ENCODE measurements at regions not wholly inside any gene's neighbourhood (a gene's known extent, or its start where the extent isn't known, plus 50 kb on each side); places are given as distances from the start of the nearest gene placed in this dataset.

DNA sequence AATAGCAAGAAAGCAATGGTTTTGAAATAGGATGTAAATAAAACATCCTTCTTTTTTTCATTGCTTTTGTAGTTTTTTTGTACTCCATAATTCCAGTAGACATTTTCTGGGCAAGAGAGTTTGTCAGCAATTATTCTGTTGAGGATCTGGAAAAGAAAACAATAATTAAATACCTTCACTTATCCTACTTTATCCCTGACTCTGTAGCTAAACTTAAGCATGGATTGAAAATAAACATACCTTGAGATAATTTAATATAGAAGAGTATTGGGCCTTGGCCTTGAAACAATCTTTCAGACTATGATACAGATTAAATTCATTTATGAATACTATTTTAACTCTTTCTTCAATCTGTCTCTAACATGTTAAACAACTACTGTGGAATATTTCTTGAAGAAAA is 321.2 kb downstream of the CHRM3 start:
- Histone ChIP-seq H4K5ac (ENCODE audit: insufficient read length, low read depth, low read length) (no peak overlapping the region), H3K79me2 (ENCODE audit: control insufficient read depth in 1 of 2, insufficient read depth in 2 of 2, low read length in 2 of 2) (no peaks in the 10 kb centered on the region), H3K56ac (replicated peaks; ENCODE audit: insufficient read length, low read depth, low read length) (no peak overlapping the region), H3K27me3 (replicated peaks in 1 of 4; ENCODE audit: control insufficient read depth in 3 of 4, extremely low read depth in 1 of 4, insufficient read depth in 3 of 4, low read length in 3 of 4) (no peaks in the 10 kb centered on the region), H2BK5ac (ENCODE audit: low read depth, low read length) (no peak overlapping the region), H4K8ac (ENCODE audit: extremely low read depth, insufficient read depth, low read length) (no peak overlapping the region), H3K23me2 (ENCODE audit: low read depth, low read length) (no peaks in the 10 kb centered on the region), H2AK5ac (ENCODE audit: low read depth, low read length) (no peak overlapping the region), H4K91ac (replicated peaks; ENCODE audit: insufficient read length, low read length) (no peak overlapping the region), H3K9ac (replicated peaks in 1 of 4; ENCODE audit: extremely low read depth in 1 of 4, low read depth in 3 of 4, low read length in 3 of 4) (no peak overlapping the region), H2AFZ (ENCODE audit: low read length) (no peak overlapping the region), H2BK12ac (ENCODE audit: low read depth, low read length) (no peak overlapping the region), H2BK20ac (ENCODE audit: low read length) (no peak overlapping the region), H3K27ac (ENCODE audit: low read depth, low read length) (no peak overlapping the region), H3K4me3 (ENCODE audit: extremely low read depth in 1 of 4, insufficient read depth in 2 of 4, low read depth in 3 of 4, low read length in 4 of 4) (no peak overlapping the region), H2BK120ac (replicated peaks; ENCODE audit: low read depth, low read length) (no peak overlapping the region), H3K4ac (replicated peaks; ENCODE audit: insufficient read length, low read depth, low read length) (no peak overlapping the region), H3K36me3 (ENCODE audit: control insufficient read depth in 2 of 4, insufficient read depth in 4 of 4, low read length in 3 of 4) (no peaks in the 10 kb centered on the region), H3K79me1 (ENCODE audit: low read depth, low read length) (no peaks in the 10 kb centered on the region), H3K23ac (ENCODE audit: insufficient read length) (no peak overlapping the region), H3K14ac (ENCODE audit: insufficient read length) (no peak overlapping the region), H3K4me1 (replicated peaks in 1 of 4; ENCODE audit: control insufficient read depth in 3 of 4, insufficient read depth in 4 of 4, low read length in 3 of 4) (peaks cover 0 to 4% (median 3%) of the 10 kb centered on the region in 4 experiments; a peak in 3 of 7 replicates), H4K20me1 (replicated peaks in 1 of 2; ENCODE audit: control insufficient read depth in 1 of 2, insufficient read depth in 2 of 2, low read length in 2 of 2) (peaks cover 0 to 2% of the 10 kb centered on the region in 2 experiments), H2BK15ac (ENCODE audit: low read length) (no peak overlapping the region), H3K18ac (ENCODE audit: extremely low read depth, low read length) (no peak overlapping the region), H3K4me2 (ENCODE audit: insufficient read depth in 1 of 2, low read depth in 2 of 2, low read length in 2 of 2) (no peak overlapping the region), H3K9me3 (ENCODE audit: insufficient read depth in 2 of 2, low read depth in 1 of 2, low read length in 1 of 2) (no peaks in the 10 kb centered on the region)
- FAIRE-seq, result no peak
- no peak for DNase-seq (ENCODE audit: low read depth in 1 of 2, low spot score in 2 of 2)
- ChIA-PET CTCF (ENCODE audit: partially characterized antibody) (interaction anchor here (0.6 to 1.5 kb wide), 3 partner anchors 11 to 188 kb away, joined by 3 to 4 read pairs (median 3); no protein-coding TSS in a partner anchor), POLR2A (ENCODE audit: partially characterized antibody) (no interaction called here)
- TF ChIP-seq EGR1 (IDR thresholded peaks at IDR 0.05; ENCODE audit: borderline replicate concordance, low read depth, low read length), result no peak
- no peak for TF ChIP-seq FOSL1 (IDR thresholded peaks at IDR 0.05; ENCODE audit: insufficient read depth, low read depth, low read length)
- TF ChIP-seq TAF1 (IDR thresholded peaks at IDR 0.05; ENCODE audit: low read depth, low read length), result no peak
- no peak for TF ChIP-seq HDAC2 (IDR thresholded peaks at IDR 0.05; ENCODE audit: borderline replicate concordance in 1 of 2, low read depth in 2 of 2, low read length in 2 of 2)
- TF ChIP-seq CTBP2 (IDR thresholded peaks at IDR 0.05; ENCODE audit: borderline replicate concordance, insufficient read depth, insufficient read length, low read length), result no peak
- no peak for TF ChIP-seq TAF7 (optimal IDR thresholded peaks at IDR 0.05; ENCODE audit: borderline replicate concordance, low read depth, low read length)
- TF ChIP-seq SP1 (IDR thresholded peaks at IDR 0.05; ENCODE audit: low read depth, low read length), result no peak
- TF ChIP-seq CREB1 (IDR thresholded peaks at IDR 0.05), result no peak
- no peak for TF ChIP-seq ZNF274 (IDR thresholded peaks at IDR 0.05; ENCODE audit: borderline replicate concordance, extremely low read depth, low read length)
- no peak for TF ChIP-seq YY1 (IDR thresholded peaks at IDR 0.05; ENCODE audit: low read depth, low read length)
- TF ChIP-seq ATF3 (IDR thresholded peaks at IDR 0.05; ENCODE audit: insufficient read depth, low read depth, low read length), result no peak
- TF ChIP-seq POLR2AphosphoS5 (IDR thresholded peaks at IDR 0.05; ENCODE audit: low read depth, low read length), result no peak
- no peak for TF ChIP-seq BACH1 (IDR thresholded peaks at IDR 0.05; ENCODE audit: low read length)
- no peak for TF ChIP-seq GABPA (IDR thresholded peaks at IDR 0.05; ENCODE audit: borderline replicate concordance, insufficient read depth, low read length)

All from H1 (cell line).